ENCODE measurements at regions not wholly inside any gene's neighbourhood (a gene's known extent, or its start where the extent isn't known, plus 50 kb on each side); places are given as distances from the start of the nearest gene placed in this dataset.

GRCh38 chr5:167765352-167765751 is 526.1 kb upstream of the WWC1 start:
- DNase-seq (ENCODE audit: low read depth in 4 of 4, low spot score in 2 of 4) = no peak

GRCh38 chr5:167766957-167767356 is 524.5 kb upstream of the WWC1 start:
- DNase-seq (ENCODE audit: low read depth in 4 of 4, low spot score in 2 of 4) = no peak

- DNase-seq (ENCODE audit: low read depth in 4 of 4, low spot score in 2 of 4) = no peak
These were observed 523.6 kb upstream of the WWC1 start for GRCh38 chr5:167767795-167768194.

GRCh38 chr5:167769846-167770413 is 521.5 kb upstream of the WWC1 start:
- no peak for DNase-seq (ENCODE audit: low read depth in 4 of 4, low spot score in 2 of 4)

- DNase-seq (ENCODE audit: low read depth in 4 of 4, low spot score in 2 of 4) = no peak
These were observed 521.0 kb upstream of the WWC1 start for GRCh38 chr5:167770461-167770860.

GRCh38 chr5:167771571-167771970 is 519.9 kb upstream of the WWC1 start:
- no peak for DNase-seq (ENCODE audit: low read depth in 4 of 4, low spot score in 2 of 4)

GRCh38 chr5:167773668-167774301 is 517.7 kb upstream of the WWC1 start:
- no peak for DNase-seq (ENCODE audit: low read depth in 4 of 4, low spot score in 2 of 4)

GRCh38 chr5:167777746-167778145 is 513.7 kb upstream of the WWC1 start:
- no peak for DNase-seq (ENCODE audit: low read depth in 4 of 4, low spot score in 2 of 4)

GRCh38 chr5:167778228-167778627 is 513.2 kb upstream of the WWC1 start:
- no peak for DNase-seq (ENCODE audit: low read depth in 4 of 4, low spot score in 2 of 4)

- no peak for DNase-seq (ENCODE audit: low read depth in 4 of 4, low spot score in 2 of 4)
These were observed 511.8 kb upstream of the WWC1 start for GRCh38 chr5:167779644-167780043.

GRCh38 chr5:167780177-167780576 is 511.3 kb upstream of the WWC1 start:
- DNase-seq (ENCODE audit: low read depth in 4 of 4, low spot score in 2 of 4) = no peak

GRCh38 chr5:167783145-167783817 is 508.2 kb upstream of the WWC1 start:
- DNase-seq (ENCODE audit: low read depth in 4 of 4, low spot score in 2 of 4) = peak in 1 of 4 donors; percentile 6

GRCh38 chr5:167785106-167785505 is 506.3 kb upstream of the WWC1 start:
- no peak for DNase-seq (ENCODE audit: low read depth in 4 of 4, low spot score in 2 of 4)

- DNase-seq (ENCODE audit: low read depth in 4 of 4, low spot score in 2 of 4) = no peak
These were observed 505.5 kb upstream of the WWC1 start for GRCh38 chr5:167785901-167786300.

- no peak for DNase-seq (ENCODE audit: low read depth in 4 of 4, low spot score in 2 of 4)
These were observed 504.4 kb upstream of the WWC1 start for GRCh38 chr5:167786871-167787578.

GRCh38 chr5:167790045-167790444 is 501.4 kb upstream of the WWC1 start:
- DNase-seq (ENCODE audit: low read depth in 4 of 4, low spot score in 2 of 4) = no peak

GRCh38 chr5:167790462-167791260 is 500.8 kb upstream of the WWC1 start:
- DNase-seq (ENCODE audit: low read depth in 4 of 4, low spot score in 2 of 4) = no peak

GRCh38 chr5:167792514-167792913 is 498.9 kb upstream of the WWC1 start:
- DNase-seq (ENCODE audit: low read depth in 4 of 4, low spot score in 2 of 4) = no peak

GRCh38 chr5:167793700-167794099 is 497.7 kb upstream of the WWC1 start:
- DNase-seq (ENCODE audit: low read depth in 4 of 4, low spot score in 2 of 4) = no peak

GRCh38 chr5:167794121-167794520 is 497.3 kb upstream of the WWC1 start:
- DNase-seq (ENCODE audit: low read depth in 4 of 4, low spot score in 2 of 4) = no peak

GRCh38 chr5:167796672-167797071 is 494.8 kb upstream of the WWC1 start:
- no peak for DNase-seq (ENCODE audit: low read depth in 4 of 4, low spot score in 2 of 4)

All from left renal cortex interstitium (tissue), 4 donors.